T-helper 2 cell treated with Interferon-gamma antibody and Interleukin-4, amounts not matched to agents 5 μg/mL and 100 μg/mL, for 36 hours (primary cell): ENCODE measurements at regions not wholly inside any gene's neighbourhood (a gene's known extent, or its start where the extent isn't known, plus 50 kb on each side); places are given as distances from the start of the nearest gene placed in this dataset.

ENCODE experiments used
- DNase-seq: peaks from one replicate; pipeline ENCODE4 v3.0.0; 2021; ENCODE audit warnings: low spot score
- H3K27ac Mint-ChIP-seq: one replicate; pipeline ENCODE4 v1.8.0; 2021; ENCODE audit warnings: mild to moderate bottlenecking, mixed read lengths
- H3K27me3 Mint-ChIP-seq: one replicate; pipeline ENCODE4 v1.8.0; 2021; ENCODE audit warnings: low read depth, mixed read lengths
- H3K36me3 Mint-ChIP-seq: one replicate; pipeline ENCODE4 v1.8.0; 2021; ENCODE audit warnings: low read depth, mixed read lengths
- H3K4me1 Mint-ChIP-seq: one replicate; pipeline ENCODE4 v1.8.0; 2021; ENCODE audit warnings: low read depth, mixed read lengths
- H3K4me3 Mint-ChIP-seq: one replicate; pipeline ENCODE4 v1.8.0; 2022; ENCODE audit warnings: mild to moderate bottlenecking, moderate library complexity, mixed read lengths
- H3K9me3 Mint-ChIP-seq: one replicate; pipeline ENCODE4 v1.8.0; 2021; ENCODE audit warnings: mixed read lengths

- H3K36me3 Mint-ChIP-seq: no peaks in the 10 kb centered on the region
- H3K4me3 Mint-ChIP-seq: no peak overlapping the region
- no peaks in the 10 kb centered on the region for H3K4me1 Mint-ChIP-seq
- no peak overlapping the region for H3K27ac Mint-ChIP-seq
- no peak for DNase-seq
- no peaks in the 10 kb centered on the region for H3K27me3 Mint-ChIP-seq
- peaks cover 13% of the 10 kb centered on the region for H3K9me3 Mint-ChIP-seq
Observed at GRCh38 chr6:139663996-139664395, 289.5 kb upstream of the CITED2 start.

GRCh38 chr6:139659711-139660110, 285.3 kb upstream of the CITED2 start:
- Mint-ChIP-seq H3K4me1 (no peaks in the 10 kb centered on the region), H3K27me3 (peaks cover 7% of the 10 kb centered on the region), H3K27ac (no peak overlapping the region), H3K9me3 (peaks cover 6% of the 10 kb centered on the region), H3K36me3 (no peaks in the 10 kb centered on the region), H3K4me3 (no peak overlapping the region)
- no peak for DNase-seq

GRCh38 chr6:139659196-139659595, 284.7 kb upstream of the CITED2 start:
- Mint-ChIP-seq H3K27ac (no peak overlapping the region), H3K27me3 (peaks cover 7% of the 10 kb centered on the region)

GRCh38 chr6:139657119-139657518, 282.7 kb upstream of the CITED2 start:
- no peaks in the 10 kb centered on the region for H3K9me3 Mint-ChIP-seq
- no peaks in the 10 kb centered on the region for H3K4me1 Mint-ChIP-seq
- H3K4me3 Mint-ChIP-seq: no peak overlapping the region
- no peak overlapping the region for H3K27ac Mint-ChIP-seq
- peaks cover 10% of the 10 kb centered on the region for H3K27me3 Mint-ChIP-seq
- H3K36me3 Mint-ChIP-seq: no peaks in the 10 kb centered on the region
- DNase-seq: no peak

More at GRCh38 chr6:139659196-139659595, 284.7 kb upstream of the CITED2 start:
- H3K4me1 Mint-ChIP-seq: no peaks in the 10 kb centered on the region
- no peak for DNase-seq
- H3K36me3 Mint-ChIP-seq: no peaks in the 10 kb centered on the region
- peaks cover 4% of the 10 kb centered on the region for H3K9me3 Mint-ChIP-seq
- H3K4me3 Mint-ChIP-seq: no peak overlapping the region

- peaks cover 10% of the 10 kb centered on the region for H3K27me3 Mint-ChIP-seq
- no peaks in the 10 kb centered on the region for H3K36me3 Mint-ChIP-seq
- H3K27ac Mint-ChIP-seq: no peak overlapping the region
- H3K9me3 Mint-ChIP-seq: no peaks in the 10 kb centered on the region
- H3K4me3 Mint-ChIP-seq: no peak overlapping the region
- no peaks in the 10 kb centered on the region for H3K4me1 Mint-ChIP-seq
- DNase-seq: no peak
Observed at GRCh38 chr6:139655783-139656705, 281.6 kb upstream of the CITED2 start.

GRCh38 chr6:139654888-139655782, 280.7 kb upstream of the CITED2 start:
- no peaks in the 10 kb centered on the region for H3K9me3 Mint-ChIP-seq
- peaks cover 10% of the 10 kb centered on the region for H3K27me3 Mint-ChIP-seq
- DNase-seq: no peak
- H3K27ac Mint-ChIP-seq: no peak overlapping the region
- H3K4me3 Mint-ChIP-seq: no peak overlapping the region
- no peaks in the 10 kb centered on the region for H3K4me1 Mint-ChIP-seq
- no peaks in the 10 kb centered on the region for H3K36me3 Mint-ChIP-seq

GRCh38 chr6:139654309-139654708, 279.9 kb upstream of the CITED2 start:
- H3K27ac Mint-ChIP-seq: no peak overlapping the region
- H3K27me3 Mint-ChIP-seq: peaks cover 15% of the 10 kb centered on the region
- no peak overlapping the region for H3K4me3 Mint-ChIP-seq
- H3K9me3 Mint-ChIP-seq: no peaks in the 10 kb centered on the region
- H3K4me1 Mint-ChIP-seq: no peaks in the 10 kb centered on the region
- H3K36me3 Mint-ChIP-seq: no peaks in the 10 kb centered on the region
- no peak for DNase-seq

- H3K9me3 Mint-ChIP-seq: no peaks in the 10 kb centered on the region
- peaks cover 15% of the 10 kb centered on the region for H3K27me3 Mint-ChIP-seq
- no peaks in the 10 kb centered on the region for H3K4me1 Mint-ChIP-seq
- no peak overlapping the region for H3K27ac Mint-ChIP-seq
- H3K4me3 Mint-ChIP-seq: no peak overlapping the region
- H3K36me3 Mint-ChIP-seq: no peaks in the 10 kb centered on the region
- DNase-seq: no peak
Observed at GRCh38 chr6:139653111-139653510, 278.7 kb upstream of the CITED2 start.

GRCh38 chr6:139650941-139651340, 276.5 kb upstream of the CITED2 start:
- Mint-ChIP-seq H3K4me3 (no peak overlapping the region), H3K9me3 (no peaks in the 10 kb centered on the region), H3K4me1 (no peaks in the 10 kb centered on the region), H3K27me3 (peaks cover 11% of the 10 kb centered on the region), H3K27ac (no peak overlapping the region), H3K36me3 (no peaks in the 10 kb centered on the region)
- DNase-seq: no peak

GRCh38 chr6:139649732-139650131, 275.3 kb upstream of the CITED2 start:
- no peak overlapping the region for H3K4me3 Mint-ChIP-seq
- H3K36me3 Mint-ChIP-seq: no peaks in the 10 kb centered on the region

GRCh38 chr6:139649128-139649527, 274.7 kb upstream of the CITED2 start:
- no peak overlapping the region for H3K27ac Mint-ChIP-seq
- no peaks in the 10 kb centered on the region for H3K9me3 Mint-ChIP-seq
- H3K4me3 Mint-ChIP-seq: no peak overlapping the region
- H3K36me3 Mint-ChIP-seq: no peaks in the 10 kb centered on the region
- no peak for DNase-seq
- no peaks in the 10 kb centered on the region for H3K4me1 Mint-ChIP-seq
- peaks cover 10% of the 10 kb centered on the region for H3K27me3 Mint-ChIP-seq

More at GRCh38 chr6:139649732-139650131, 275.3 kb upstream of the CITED2 start:
- Mint-ChIP-seq H3K9me3 (no peaks in the 10 kb centered on the region), H3K27ac (no peak overlapping the region), H3K4me1 (no peaks in the 10 kb centered on the region), H3K27me3 (peaks cover 10% of the 10 kb centered on the region)
- no peak for DNase-seq

- H3K36me3 Mint-ChIP-seq: no peaks in the 10 kb centered on the region
- H3K9me3 Mint-ChIP-seq: no peaks in the 10 kb centered on the region
- H3K27ac Mint-ChIP-seq: no peak overlapping the region
- H3K4me3 Mint-ChIP-seq: no peak overlapping the region
- no peaks in the 10 kb centered on the region for H3K4me1 Mint-ChIP-seq
- peaks cover 10% of the 10 kb centered on the region for H3K27me3 Mint-ChIP-seq
- no peak for DNase-seq
Observed at GRCh38 chr6:139648430-139649000, 274.1 kb upstream of the CITED2 start.

- Mint-ChIP-seq H3K27ac (no peak overlapping the region), H3K4me3 (no peak overlapping the region), H3K9me3 (no peaks in the 10 kb centered on the region), H3K27me3 (peaks cover 10% of the 10 kb centered on the region), H3K36me3 (no peaks in the 10 kb centered on the region), H3K4me1 (no peaks in the 10 kb centered on the region)
- no peak for DNase-seq
Observed at GRCh38 chr6:139647841-139648240, 273.4 kb upstream of the CITED2 start.

GRCh38 chr6:139647016-139647415, 272.6 kb upstream of the CITED2 start:
- DNase-seq: no peak
- no peaks in the 10 kb centered on the region for H3K4me1 Mint-ChIP-seq
- peaks cover 13% of the 10 kb centered on the region for H3K27me3 Mint-ChIP-seq
- H3K27ac Mint-ChIP-seq: no peak overlapping the region
- no peaks in the 10 kb centered on the region for H3K36me3 Mint-ChIP-seq
- H3K4me3 Mint-ChIP-seq: no peak overlapping the region
- no peaks in the 10 kb centered on the region for H3K9me3 Mint-ChIP-seq
